Activated T-helper 2 cell treated with anti-CD3 and anti-CD28 coated beads, Interferon-gamma antibody, Interleukin-2, Interleukin-4, amounts not matched to agents 10 μg/mL and 5 μg/mL and 100 μg/mL, durations not matched to agents 14 hours and 24 hours and 36 hours (primary cell): ENCODE measurements at regions not wholly inside any gene's neighbourhood (a gene's known extent, or its start where the extent isn't known, plus 50 kb on each side); places are given as distances from the start of the nearest gene placed in this dataset.
"Not testable (repeated sequence)": the region's sequence is repeated elsewhere in the genome, so short reads cannot be mapped to it uniquely, and the experiment has no call there.

Experiments
- DNase-seq: peaks from one replicate; pipeline ENCODE4 v3.0.0; 2021; ENCODE audit warnings: low spot score
- H3K27ac Mint-ChIP-seq: one replicate; pipeline ENCODE4 v1.8.0; 2021; ENCODE audit warnings: mixed read lengths
- H3K27me3 Mint-ChIP-seq: one replicate; pipeline ENCODE4 v1.8.0; 2021; ENCODE audit warnings: low read depth, mixed read lengths
- H3K36me3 Mint-ChIP-seq: one replicate; pipeline ENCODE4 v1.8.0; 2021; ENCODE audit warnings: low read depth, mixed read lengths
- H3K4me1 Mint-ChIP-seq: one replicate; pipeline ENCODE4 v1.8.0; 2021; ENCODE audit warnings: low read depth, mixed read lengths
- H3K4me3 Mint-ChIP-seq: one replicate; pipeline ENCODE4 v1.8.0; 2021; ENCODE audit warnings: low read depth, mild to moderate bottlenecking, moderate library complexity, mixed read lengths
- H3K9me3 Mint-ChIP-seq: one replicate; pipeline ENCODE4 v1.8.0; 2021; ENCODE audit warnings: mixed read lengths
- intact Hi-C: fragments of 100-400 bp; cut with micrococcal nuclease; formaldehyde crosslinking; loops from one replicate; pipeline ENCODE4 v1.15.1; 2023

DNA sequence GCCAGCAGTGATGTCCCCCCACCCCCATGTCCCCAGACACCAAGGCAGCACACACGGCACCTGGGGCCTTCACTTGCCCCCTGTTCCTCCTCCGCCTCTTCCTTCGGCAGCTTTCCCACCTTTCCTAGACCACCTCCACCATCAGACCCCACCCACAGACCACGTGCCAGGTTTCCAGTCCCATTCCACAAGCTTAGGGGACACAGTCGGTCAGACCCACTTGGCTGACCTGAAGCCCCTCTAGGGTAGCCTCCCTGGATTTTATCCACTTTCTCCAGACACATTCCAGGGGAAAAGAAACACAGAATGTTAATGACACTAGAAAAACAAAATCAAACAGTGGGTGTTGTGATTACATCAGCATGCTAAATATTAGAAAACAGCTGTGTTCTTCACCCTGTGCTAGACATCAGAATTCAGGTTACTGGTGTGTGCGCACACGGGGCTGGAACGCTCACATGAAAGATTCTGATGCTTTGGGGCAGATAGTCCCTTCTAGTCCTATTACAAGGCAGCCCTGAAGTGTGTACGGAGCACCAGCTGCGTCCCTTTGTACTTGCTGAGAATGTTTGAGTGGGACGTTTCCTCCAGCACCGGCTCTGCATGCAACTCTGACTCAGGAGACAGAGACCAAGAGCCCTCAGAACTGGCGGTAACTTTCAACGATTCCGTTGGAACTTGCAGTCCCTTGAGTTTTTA is 75.5 kb upstream of the PPP2R2D start:
- Mint-ChIP-seq H3K9me3 (no peaks in the 10 kb centered on the region), H3K4me3 (no peak overlapping the region), H3K36me3 (no peaks in the 10 kb centered on the region), H3K27me3 (no peaks in the 10 kb centered on the region), H3K4me1 (no peaks in the 10 kb centered on the region), H3K27ac (no peak overlapping the region)
- intact Hi-C loops = no loop called here
- DNase-seq = no peak

DNA sequence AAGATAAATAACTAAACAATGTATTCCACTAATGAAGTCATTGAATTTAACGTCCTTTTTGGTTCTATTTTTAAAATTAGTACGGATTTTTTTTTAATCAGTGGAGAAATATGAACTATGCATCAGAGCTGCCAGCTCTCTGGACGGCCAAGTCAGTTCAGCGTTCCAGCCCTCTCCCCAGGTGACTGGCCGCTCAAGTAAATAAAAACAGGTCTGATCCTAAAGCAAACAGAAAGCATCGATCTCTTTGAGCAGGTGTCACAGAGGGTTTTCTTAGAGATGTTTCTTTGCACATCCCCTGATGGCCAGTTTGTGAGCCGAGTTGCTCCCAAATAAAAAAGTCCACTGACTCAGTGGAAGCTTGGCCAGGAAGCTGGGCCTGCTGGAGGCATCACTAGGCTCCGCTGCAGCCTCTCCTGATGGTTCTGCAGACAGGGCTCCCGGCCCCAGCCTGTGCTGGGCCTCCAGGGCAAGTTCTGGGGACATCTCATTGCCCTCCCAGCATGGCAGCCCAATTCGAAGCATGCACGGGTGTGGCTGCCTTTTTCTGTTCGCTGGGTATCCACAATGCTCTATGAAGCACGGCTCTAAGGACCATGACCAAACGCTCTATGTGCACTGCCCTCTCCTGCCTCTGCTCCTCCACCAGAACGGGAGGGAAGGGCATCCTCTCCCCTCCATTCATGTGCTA is 74.7 kb upstream of the PPP2R2D start:
- H3K27me3 Mint-ChIP-seq = no peaks in the 10 kb centered on the region
- H3K36me3 Mint-ChIP-seq = no peaks in the 10 kb centered on the region
- H3K27ac Mint-ChIP-seq = no peak overlapping the region
- no peak for DNase-seq
- H3K4me1 Mint-ChIP-seq = no peaks in the 10 kb centered on the region
- H3K9me3 Mint-ChIP-seq = no peaks in the 10 kb centered on the region
- H3K4me3 Mint-ChIP-seq = no peak overlapping the region
- intact Hi-C loops = no loop called here

DNA sequence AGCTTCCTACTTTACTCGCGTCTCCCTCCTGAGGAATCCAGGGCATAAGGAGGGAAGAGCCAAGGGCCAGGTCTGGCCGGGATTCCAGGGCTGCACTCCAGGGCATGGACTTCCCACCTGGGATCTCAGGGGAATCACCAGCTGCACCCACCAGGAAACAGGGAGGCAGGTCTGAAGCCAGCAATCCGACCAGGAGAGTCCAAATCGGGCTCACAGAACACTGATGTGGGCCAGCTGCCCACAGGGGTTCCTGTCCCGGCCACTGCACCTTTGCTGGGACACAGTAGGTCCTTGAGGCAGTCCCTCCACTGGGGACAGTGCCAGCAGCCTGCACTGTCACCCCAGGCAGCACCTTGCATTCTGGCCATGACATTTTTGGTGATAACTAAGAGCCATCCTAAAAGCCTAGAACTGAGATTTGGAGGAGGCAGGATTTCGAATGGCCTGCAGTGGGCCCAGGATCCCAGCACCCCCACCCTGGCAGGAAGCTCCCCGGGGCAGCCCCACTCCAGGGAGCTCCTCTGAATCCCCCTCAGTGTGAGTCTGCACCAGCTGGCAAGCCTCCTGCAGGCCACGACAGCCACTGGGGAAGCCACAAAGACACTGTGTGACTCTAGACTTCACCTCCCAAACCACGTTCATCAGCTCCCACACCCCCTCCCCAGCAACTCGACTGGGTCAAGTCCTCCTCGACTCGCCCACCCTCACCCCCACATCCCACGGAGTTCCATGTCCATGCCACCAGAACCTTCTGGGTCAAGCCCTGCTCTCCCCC is 71.5 kb upstream of the PPP2R2D start:
- H3K4me1 Mint-ChIP-seq = no peaks in the 10 kb centered on the region
- no peak overlapping the region for H3K27ac Mint-ChIP-seq
- H3K4me3 Mint-ChIP-seq = no peak overlapping the region
- H3K9me3 Mint-ChIP-seq = no peaks in the 10 kb centered on the region
- intact Hi-C loops = no loop called here
- H3K27me3 Mint-ChIP-seq = no peaks in the 10 kb centered on the region
- no peak for DNase-seq
- no peaks in the 10 kb centered on the region for H3K36me3 Mint-ChIP-seq

DNA sequence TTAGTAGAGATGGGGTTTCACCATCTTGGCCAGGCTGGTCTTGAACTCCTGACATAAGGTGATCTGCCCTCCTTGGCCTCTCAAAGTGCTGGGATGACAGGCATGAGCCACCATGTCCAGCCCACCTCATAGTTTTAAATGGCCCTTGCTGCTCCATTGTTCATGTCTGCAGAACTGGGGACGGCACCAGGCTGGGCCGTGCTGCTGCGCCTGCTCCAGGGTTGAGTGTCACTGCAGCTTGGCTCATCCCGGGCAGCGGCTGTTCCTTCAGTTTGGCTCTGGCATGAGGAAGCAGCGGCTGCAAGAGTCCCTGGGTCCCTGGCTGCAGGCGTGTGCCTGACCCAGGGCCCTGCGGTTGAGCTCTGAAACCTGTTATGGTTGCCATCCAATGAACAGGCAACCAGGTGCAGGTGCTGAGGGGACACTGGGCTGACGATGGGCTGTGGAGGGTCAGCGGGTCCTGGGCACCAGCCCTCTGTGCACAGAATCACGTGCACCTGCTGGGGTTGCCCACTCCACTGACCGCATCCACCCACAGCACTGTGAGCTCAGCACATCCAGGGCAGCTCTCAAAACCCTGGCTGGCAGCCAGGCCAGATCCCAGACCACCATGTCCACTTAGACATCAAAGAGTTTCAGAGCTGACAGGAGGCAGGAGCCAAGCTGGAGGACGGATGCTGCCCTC is 70.2 kb upstream of the PPP2R2D start:
- no peak overlapping the region for H3K27ac Mint-ChIP-seq
- no peaks in the 10 kb centered on the region for H3K4me1 Mint-ChIP-seq
- H3K4me3 Mint-ChIP-seq = no peak overlapping the region
- H3K9me3 Mint-ChIP-seq = no peaks in the 10 kb centered on the region
- no peak for DNase-seq
- intact Hi-C loops = no loop called here
- no peaks in the 10 kb centered on the region for H3K27me3 Mint-ChIP-seq
- no peaks in the 10 kb centered on the region for H3K36me3 Mint-ChIP-seq

DNA sequence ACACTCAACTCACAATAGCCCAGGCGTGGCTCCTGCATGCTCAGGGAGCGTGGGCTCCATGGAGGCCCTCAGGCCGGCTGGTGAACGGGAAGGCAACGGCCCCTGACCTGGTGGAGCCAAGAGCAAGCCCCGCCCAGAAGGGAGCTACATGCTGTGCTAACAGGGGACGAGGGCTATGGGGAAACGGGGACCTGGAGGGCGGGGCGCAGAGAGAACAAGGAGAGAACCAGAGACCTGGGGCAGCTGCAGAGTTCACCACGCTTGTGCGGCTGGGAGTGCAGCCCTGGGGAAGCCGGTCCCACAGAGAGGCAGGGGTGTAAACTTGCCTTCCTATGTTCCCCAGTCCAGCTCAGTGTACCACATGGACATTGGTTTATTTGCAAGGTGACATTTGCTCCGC is 69.2 kb upstream of the PPP2R2D start:
- H3K27me3 Mint-ChIP-seq = no peaks in the 10 kb centered on the region
- H3K36me3 Mint-ChIP-seq = no peaks in the 10 kb centered on the region
- H3K4me3 Mint-ChIP-seq = no peak overlapping the region
- no peak overlapping the region for H3K27ac Mint-ChIP-seq
- DNase-seq = no peak
- no peaks in the 10 kb centered on the region for H3K9me3 Mint-ChIP-seq
- intact Hi-C loops = no loop called here
- H3K4me1 Mint-ChIP-seq = no peaks in the 10 kb centered on the region

DNA sequence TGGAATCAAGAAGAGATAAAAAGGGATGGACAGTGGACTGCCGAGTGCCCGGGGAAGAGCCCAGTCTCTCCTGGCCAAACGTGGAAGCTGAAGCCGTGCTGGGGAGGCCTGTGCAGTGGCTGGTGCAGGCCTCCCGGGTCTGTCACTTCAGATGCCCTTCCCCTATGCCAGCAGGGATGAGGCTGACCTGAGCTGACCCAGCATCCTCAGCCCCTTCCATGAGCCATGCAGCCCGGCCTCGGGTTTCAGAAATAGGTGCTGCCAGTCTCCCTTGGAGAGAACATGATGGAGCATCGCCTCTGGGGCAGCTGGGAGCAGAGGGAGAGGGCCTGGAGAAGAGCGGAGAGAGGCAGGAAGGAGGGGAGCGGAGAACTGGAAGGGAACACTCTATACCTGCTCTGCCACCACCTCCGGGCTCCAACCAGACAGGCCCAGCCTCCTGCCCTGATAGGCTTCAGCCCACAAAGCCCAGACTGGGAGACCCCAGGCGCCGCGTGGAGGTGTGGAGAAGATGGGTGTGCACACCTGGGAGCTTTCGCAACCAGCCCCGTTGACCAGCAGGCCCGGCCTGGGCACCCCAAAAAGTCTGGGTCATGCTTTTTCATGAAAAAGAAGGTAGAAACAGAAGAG is 68.6 kb upstream of the PPP2R2D start:
- intact Hi-C loops = no loop called here
- DNase-seq = no peak
- Mint-ChIP-seq H3K4me1 (no peaks in the 10 kb centered on the region), H3K27ac (no peak overlapping the region), H3K27me3 (no peaks in the 10 kb centered on the region), H3K9me3 (no peaks in the 10 kb centered on the region), H3K4me3 (no peak overlapping the region), H3K36me3 (no peaks in the 10 kb centered on the region)

DNA sequence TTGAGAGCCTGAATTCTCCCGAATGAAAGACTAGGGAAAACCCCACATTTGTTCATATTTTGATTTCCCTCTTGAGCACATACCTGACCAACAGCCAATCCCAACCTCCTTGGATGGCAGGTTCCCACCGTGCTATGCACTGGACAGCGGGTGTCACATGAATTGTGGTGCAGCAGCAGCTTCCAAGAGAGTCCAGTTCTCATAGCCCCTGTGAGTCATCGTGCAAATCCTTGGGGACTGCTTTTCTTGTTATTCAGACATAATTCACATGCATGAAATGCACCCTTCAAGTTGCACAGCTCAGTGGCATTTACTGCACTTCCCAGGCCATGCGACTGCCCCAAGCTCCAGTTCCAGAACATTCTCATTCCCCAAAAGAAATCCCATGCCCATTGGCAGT is 67.8 kb upstream of the PPP2R2D start:
- Mint-ChIP-seq H3K4me3 (no peak overlapping the region), H3K36me3 (no peaks in the 10 kb centered on the region)
- DNase-seq = no peak

DNA sequence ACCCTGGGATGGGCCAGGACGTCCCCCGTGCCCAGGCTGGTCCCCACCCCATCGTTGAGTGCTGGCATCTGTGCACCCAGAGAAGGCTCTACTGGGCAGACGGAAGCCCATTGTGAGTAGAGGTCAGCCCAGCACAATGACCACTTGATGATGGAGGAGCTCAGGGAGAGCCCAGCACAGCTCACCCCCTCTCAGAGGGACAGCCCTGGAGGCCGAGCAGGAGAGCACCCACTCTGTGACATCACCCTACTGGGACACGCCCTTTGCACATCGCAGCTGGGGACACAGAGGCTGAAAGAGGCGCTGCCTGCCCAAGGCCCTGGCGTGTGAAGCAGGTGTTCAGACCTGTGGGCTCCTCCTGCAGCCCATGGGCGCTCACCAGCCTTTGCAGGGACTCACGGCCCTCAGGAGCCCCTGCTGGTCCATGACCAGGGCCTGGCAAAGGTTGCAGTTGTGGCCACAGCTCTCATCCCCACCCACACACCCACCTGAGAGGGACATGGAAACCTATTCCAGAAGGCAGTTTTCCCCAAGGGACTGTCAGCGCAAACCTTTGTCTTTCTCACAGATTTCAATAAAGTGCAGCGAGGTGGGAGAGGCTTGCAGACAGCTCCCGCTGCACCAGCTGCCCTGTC is 67.2 kb upstream of the PPP2R2D start:
- no peaks in the 10 kb centered on the region for H3K9me3 Mint-ChIP-seq
- DNase-seq = no peak
- no peak overlapping the region for H3K4me3 Mint-ChIP-seq
- intact Hi-C loops = no loop called here
- no peaks in the 10 kb centered on the region for H3K4me1 Mint-ChIP-seq
- no peaks in the 10 kb centered on the region for H3K36me3 Mint-ChIP-seq
- H3K27me3 Mint-ChIP-seq = no peaks in the 10 kb centered on the region
- no peak overlapping the region for H3K27ac Mint-ChIP-seq

More for the DNA sequence above, 67.8 kb upstream of the PPP2R2D start:
- Mint-ChIP-seq H3K27me3 (no peaks in the 10 kb centered on the region), H3K4me1 (no peaks in the 10 kb centered on the region), H3K9me3 (no peaks in the 10 kb centered on the region), H3K27ac (no peak overlapping the region)
- intact Hi-C loops = no loop called here

DNA sequence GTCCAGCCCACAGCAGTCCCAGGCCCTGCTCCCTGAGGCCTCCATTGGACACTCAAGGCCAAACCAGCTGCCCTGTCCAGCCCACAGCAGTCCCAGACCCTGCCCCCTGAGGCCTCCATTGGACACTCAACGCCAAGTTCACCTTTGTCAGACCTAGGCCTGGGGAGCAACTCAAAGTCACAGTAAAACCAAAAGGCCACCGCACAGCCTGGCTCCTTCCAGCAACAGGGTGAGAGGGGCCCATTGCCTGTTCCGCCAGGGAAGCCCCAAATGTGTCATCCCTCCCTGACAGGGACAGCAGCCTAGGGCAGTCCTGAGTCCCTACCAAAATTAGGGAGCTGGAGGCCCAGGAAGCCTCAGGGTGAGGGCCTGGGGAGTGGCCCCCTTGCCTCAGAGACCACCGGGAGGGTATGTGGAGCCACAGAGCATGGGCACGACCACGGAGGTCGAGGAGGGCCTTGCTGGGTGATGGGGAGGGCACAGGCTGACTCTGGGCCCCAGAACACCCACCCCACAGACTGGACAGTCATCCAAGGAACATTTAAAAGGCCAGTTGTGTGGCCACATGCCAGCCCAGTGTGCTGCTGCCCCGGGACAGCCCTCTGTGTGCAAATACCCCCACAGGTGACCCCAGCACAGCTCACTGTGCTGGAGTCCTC is 66.5 kb upstream of the PPP2R2D start:
- intact Hi-C loops = no loop called here
- no peak for DNase-seq
- Mint-ChIP-seq H3K4me3 (no peak overlapping the region), H3K9me3 (no peaks in the 10 kb centered on the region), H3K4me1 (no peaks in the 10 kb centered on the region), H3K36me3 (no peaks in the 10 kb centered on the region), H3K27ac (no peak overlapping the region), H3K27me3 (no peaks in the 10 kb centered on the region)

DNA sequence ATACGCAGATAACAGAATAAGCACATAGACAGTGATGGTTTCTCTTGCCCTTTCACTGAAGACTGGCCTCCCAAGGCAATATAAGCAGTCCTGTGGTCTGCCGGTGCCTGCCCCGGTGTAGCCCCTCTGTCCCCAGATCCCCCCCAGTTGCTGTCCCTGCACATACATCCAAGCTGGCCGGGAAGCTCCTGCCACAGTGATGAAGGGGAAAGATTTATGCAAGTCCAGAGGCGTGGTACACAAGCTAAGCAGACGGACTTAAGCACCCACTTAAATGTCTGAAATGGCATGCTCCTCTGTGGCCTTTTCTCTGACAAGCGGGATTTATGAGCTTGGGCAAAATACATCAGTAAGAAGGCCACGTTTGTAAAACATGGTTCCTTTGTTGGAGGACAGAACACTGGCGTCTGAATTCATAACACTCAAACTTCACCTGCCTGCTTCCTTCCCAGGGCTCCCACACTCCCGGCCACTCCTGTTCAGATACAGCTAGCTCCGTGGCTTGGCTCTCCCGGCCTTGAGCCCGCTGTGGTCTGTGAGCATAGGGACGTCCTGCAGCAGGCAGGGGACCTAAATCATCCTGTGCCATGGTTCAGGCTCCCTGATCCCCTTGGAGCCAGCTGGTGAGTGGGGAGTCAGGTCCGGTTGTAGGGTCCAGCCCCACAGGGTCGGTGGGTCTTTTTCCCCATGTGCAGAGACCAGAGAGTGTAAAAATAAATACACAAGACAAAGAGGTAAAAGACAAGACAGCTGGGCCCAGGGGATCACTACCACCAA is 61.7 kb upstream of the PPP2R2D start:
- no peak overlapping the region for H3K27ac Mint-ChIP-seq
- intact Hi-C loops = no loop called here
- H3K9me3 Mint-ChIP-seq = no peaks in the 10 kb centered on the region
- no peaks in the 10 kb centered on the region for H3K4me1 Mint-ChIP-seq
- no peak overlapping the region for H3K4me3 Mint-ChIP-seq
- DNase-seq = no peak
- H3K36me3 Mint-ChIP-seq = no peaks in the 10 kb centered on the region
- H3K27me3 Mint-ChIP-seq = no peaks in the 10 kb centered on the region

DNA sequence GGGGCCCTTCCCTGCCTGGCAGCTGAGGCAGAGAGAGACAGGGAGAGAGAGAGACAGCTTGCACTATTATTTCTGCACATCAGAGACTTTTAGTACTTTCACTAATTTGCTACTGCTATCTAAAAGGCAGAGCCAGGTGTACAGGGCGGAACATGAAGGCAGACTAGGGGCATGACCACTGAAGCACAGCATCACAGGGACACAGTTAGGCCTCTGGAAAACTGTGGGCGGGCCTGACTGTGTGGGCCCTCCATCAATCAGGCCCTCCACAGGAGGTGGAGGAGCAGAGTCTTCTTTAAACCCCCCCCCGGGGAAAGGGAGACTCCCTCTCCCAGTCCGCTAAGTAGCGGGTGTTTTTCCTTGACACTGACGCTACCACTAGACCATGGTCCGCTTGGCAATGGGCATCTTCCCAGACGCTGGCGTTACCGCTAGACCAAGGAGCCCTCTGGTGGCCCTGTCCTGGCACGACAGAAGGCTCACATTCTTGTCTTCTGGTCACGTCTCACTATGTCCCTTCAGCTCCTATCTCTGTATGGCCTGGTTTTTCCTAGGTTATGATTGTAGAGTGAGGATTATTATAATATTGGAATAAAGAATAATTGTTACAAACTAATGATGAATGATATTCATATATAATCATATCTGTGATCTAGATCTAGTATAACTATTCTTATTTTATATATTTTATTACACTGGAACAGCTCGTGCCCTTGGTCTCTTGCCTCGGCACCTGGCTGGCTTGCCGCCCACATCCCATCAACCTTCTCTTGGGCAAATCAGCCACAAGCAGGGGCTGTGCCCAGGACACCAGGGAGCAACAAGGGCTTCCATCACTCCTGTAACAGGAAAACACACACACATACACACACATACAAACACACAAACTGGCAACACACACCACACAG is 60.7 kb upstream of the PPP2R2D start:
- H3K27ac Mint-ChIP-seq, H3K9me3 Mint-ChIP-seq, H3K4me3 Mint-ChIP-seq, H3K4me1 Mint-ChIP-seq, DNase-seq, H3K27me3 Mint-ChIP-seq, intact Hi-C loops, H3K36me3 Mint-ChIP-seq: not testable (repeated sequence)
